ENCODE measurements at regions not wholly inside any gene's neighbourhood (a gene's known extent, or its start where the extent isn't known, plus 50 kb on each side); places are given as distances from the start of the nearest gene placed in this dataset.

GRCh38 chr3:145696011-145696410, 465.0 kb downstream of the PLOD2 start:
- TF ChIP-seq POLR2A (IDR thresholded peaks at IDR 0.05) (no peak), CTCF (IDR thresholded peaks at IDR 0.05) (no peak)
